OCI-LY3 (cell line): ENCODE measurements at regions not wholly inside any gene's neighbourhood (a gene's known extent, or its start where the extent isn't known, plus 50 kb on each side); places are given as distances from the start of the nearest gene placed in this dataset.

ENCODE experiments used
- CTCF ChIP-seq: fragments of 200-600, 300-600 bp; sonication (generic); IDR thresholded peaks from 2 replicates; pipeline ENCODE4 v1.5.1; 2014; ENCODE audit warnings: antibody characterized with exemption, low read length, low read depth
- EZH2phosphoT487 ChIP-seq: fragments of 200-600 bp; shearing (Covaris generic); IDR thresholded peaks from 2 replicates; pipeline ENCODE4 v1.6.1; 2018; ENCODE audit warnings: antibody characterized with exemption, mixed run types, low read depth

- TF ChIP-seq CTCF (no peak), EZH2phosphoT487 (no peak)
Measured at GRCh38 chr4:114267976-114268375, 288.5 kb upstream of the ARSJ start.
